ENCODE measurements at regions not wholly inside any gene's neighbourhood (a gene's known extent, or its start where the extent isn't known, plus 50 kb on each side); places are given as distances from the start of the nearest gene placed in this dataset.

- no peak for TF ChIP-seq POLR2A (IDR thresholded peaks at IDR 0.05)
- TF ChIP-seq CTCF (IDR thresholded peaks at IDR 0.05), result no peak
- no peak for TF ChIP-seq EP300 (IDR thresholded peaks at IDR 0.05)
- TF ChIP-seq POLR2AphosphoS5 (IDR thresholded peaks at IDR 0.05), result no peak
These were observed 87.5 kb upstream of the PTPRD start for GRCh38 chr9:10700291-10700690.

Measured in gastroesophageal sphincter (tissue), 3 donors.